ENCODE measurements at regions not wholly inside any gene's neighbourhood (a gene's known extent, or its start where the extent isn't known, plus 50 kb on each side); places are given as distances from the start of the nearest gene placed in this dataset.

DNA sequence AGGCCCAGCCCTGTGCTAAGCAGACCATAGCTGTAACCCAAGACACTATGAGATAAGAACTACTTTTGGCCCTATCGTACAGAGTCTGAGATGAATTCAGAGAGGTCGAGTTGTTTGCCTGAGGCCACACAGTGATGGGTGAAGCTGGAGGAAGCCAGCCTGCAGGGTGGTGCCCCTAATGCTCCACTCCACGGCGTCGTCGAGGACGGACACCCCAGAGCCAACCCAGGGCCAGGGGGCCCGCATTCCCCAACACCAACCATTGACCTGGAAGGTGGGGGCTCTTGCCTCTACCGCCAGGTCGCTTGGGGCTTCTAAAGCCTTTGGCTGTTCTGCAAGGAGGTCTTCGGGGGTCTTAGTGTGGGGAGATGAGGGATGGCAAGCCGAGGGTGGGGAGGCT lies 84.1 kb downstream of the IRF8 start:
- TF ChIP-seq, protein P1, sequence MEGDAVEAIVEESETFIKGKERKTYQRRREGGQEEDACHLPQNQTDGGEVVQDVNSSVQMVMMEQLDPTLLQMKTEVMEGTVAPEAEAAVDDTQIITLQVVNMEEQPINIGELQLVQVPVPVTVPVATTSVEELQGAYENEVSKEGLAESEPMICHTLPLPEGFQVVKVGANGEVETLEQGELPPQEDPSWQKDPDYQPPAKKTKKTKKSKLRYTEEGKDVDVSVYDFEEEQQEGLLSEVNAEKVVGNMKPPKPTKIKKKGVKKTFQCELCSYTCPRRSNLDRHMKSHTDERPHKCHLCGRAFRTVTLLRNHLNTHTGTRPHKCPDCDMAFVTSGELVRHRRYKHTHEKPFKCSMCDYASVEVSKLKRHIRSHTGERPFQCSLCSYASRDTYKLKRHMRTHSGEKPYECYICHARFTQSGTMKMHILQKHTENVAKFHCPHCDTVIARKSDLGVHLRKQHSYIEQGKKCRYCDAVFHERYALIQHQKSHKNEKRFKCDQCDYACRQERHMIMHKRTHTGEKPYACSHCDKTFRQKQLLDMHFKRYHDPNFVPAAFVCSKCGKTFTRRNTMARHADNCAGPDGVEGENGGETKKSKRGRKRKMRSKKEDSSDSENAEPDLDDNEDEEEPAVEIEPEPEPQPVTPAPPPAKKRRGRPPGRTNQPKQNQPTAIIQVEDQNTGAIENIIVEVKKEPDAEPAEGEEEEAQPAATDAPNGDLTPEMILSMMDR (IDR thresholded peaks at IDR 0.05 in 2 of 3, conservative IDR thresholded peaks at IDR 0.05 in 1 of 3; ENCODE audit: control insufficient read depth in 2 of 3, extremely low read depth in 1 of 3, insufficient read depth in 1 of 3, low read depth in 3 of 3, low read length in 3 of 3), result no peak
- TF ChIP-seq RAD21 (IDR thresholded peaks at IDR 0.05; ENCODE audit: insufficient read depth, low read depth, low read length) (no peak), SUZ12 (IDR thresholded peaks at IDR 0.05; ENCODE audit: unreplicated experiment) (no peak), HDAC6 (IDR thresholded peaks at IDR 0.05; ENCODE audit: unreplicated experiment) (no peak), MYC (IDR thresholded peaks at IDR 0.05; ENCODE audit: insufficient read depth, insufficient read length, insufficient replicate concordance, low read length, severe bottlenecking) (no peak), YY1 (IDR thresholded peaks at IDR 0.05; ENCODE audit: low read depth, low read length) (no peak)
- TF ChIP-seq, protein P2, sequence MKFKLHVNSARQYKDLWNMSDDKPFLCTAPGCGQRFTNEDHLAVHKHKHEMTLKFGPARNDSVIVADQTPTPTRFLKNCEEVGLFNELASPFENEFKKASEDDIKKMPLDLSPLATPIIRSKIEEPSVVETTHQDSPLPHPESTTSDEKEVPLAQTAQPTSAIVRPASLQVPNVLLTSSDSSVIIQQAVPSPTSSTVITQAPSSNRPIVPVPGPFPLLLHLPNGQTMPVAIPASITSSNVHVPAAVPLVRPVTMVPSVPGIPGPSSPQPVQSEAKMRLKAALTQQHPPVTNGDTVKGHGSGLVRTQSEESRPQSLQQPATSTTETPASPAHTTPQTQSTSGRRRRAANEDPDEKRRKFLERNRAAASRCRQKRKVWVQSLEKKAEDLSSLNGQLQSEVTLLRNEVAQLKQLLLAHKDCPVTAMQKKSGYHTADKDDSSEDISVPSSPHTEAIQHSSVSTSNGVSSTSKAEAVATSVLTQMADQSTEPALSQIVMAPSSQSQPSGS (IDR thresholded peaks at IDR 0.05; ENCODE audit: low read length), result no peak

Measured in GM12878 (cell line).